ENCODE measurements at regions not wholly inside any gene's neighbourhood (a gene's known extent, or its start where the extent isn't known, plus 50 kb on each side); places are given as distances from the start of the nearest gene placed in this dataset.

- TF ChIP-seq CTCF (IDR thresholded peaks at IDR 0.05) = no peak
- no peak for TF ChIP-seq RORB (CRISPR knock-in tag; IDR thresholded peaks at IDR 0.05)
- no peak for TF ChIP-seq JUN (CRISPR knock-in tag; IDR thresholded peaks at IDR 0.05)
- TF ChIP-seq SP1 (CRISPR knock-in tag; conservative IDR thresholded peaks at IDR 0.05) = no peak
- TF ChIP-seq, protein P1, sequence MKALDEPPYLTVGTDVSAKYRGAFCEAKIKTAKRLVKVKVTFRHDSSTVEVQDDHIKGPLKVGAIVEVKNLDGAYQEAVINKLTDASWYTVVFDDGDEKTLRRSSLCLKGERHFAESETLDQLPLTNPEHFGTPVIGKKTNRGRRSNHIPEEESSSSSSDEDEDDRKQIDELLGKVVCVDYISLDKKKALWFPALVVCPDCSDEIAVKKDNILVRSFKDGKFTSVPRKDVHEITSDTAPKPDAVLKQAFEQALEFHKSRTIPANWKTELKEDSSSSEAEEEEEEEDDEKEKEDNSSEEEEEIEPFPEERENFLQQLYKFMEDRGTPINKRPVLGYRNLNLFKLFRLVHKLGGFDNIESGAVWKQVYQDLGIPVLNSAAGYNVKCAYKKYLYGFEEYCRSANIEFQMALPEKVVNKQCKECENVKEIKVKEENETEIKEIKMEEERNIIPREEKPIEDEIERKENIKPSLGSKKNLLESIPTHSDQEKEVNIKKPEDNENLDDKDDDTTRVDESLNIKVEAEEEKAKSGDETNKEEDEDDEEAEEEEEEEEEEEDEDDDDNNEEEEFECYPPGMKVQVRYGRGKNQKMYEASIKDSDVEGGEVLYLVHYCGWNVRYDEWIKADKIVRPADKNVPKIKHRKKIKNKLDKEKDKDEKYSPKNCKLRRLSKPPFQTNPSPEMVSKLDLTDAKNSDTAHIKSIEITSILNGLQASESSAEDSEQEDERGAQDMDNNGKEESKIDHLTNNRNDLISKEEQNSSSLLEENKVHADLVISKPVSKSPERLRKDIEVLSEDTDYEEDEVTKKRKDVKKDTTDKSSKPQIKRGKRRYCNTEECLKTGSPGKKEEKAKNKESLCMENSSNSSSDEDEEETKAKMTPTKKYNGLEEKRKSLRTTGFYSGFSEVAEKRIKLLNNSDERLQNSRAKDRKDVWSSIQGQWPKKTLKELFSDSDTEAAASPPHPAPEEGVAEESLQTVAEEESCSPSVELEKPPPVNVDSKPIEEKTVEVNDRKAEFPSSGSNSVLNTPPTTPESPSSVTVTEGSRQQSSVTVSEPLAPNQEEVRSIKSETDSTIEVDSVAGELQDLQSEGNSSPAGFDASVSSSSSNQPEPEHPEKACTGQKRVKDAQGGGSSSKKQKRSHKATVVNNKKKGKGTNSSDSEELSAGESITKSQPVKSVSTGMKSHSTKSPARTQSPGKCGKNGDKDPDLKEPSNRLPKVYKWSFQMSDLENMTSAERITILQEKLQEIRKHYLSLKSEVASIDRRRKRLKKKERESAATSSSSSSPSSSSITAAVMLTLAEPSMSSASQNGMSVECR (CRISPR knock-in tag; IDR thresholded peaks at IDR 0.05; ENCODE audit: borderline replicate concordance) = no peak
- TF ChIP-seq ZNF138 (CRISPR knock-in tag; conservative IDR thresholded peaks at IDR 0.05) = no peak
- TF ChIP-seq, protein P2, sequence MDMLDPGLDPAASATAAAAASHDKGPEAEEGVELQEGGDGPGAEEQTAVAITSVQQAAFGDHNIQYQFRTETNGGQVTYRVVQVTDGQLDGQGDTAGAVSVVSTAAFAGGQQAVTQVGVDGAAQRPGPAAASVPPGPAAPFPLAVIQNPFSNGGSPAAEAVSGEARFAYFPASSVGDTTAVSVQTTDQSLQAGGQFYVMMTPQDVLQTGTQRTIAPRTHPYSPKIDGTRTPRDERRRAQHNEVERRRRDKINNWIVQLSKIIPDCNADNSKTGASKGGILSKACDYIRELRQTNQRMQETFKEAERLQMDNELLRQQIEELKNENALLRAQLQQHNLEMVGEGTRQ (CRISPR knock-in tag; IDR thresholded peaks at IDR 0.05) = no peak
- TF ChIP-seq GRHL2 (CRISPR knock-in tag; IDR thresholded peaks at IDR 0.05; ENCODE audit: insufficient replicate concordance, severe bottlenecking) = no peak
- no peak for TF ChIP-seq ZNF396 (CRISPR knock-in tag; IDR thresholded peaks at IDR 0.05; ENCODE audit: borderline replicate concordance)
- TF ChIP-seq HMGXB4 (CRISPR knock-in tag; IDR thresholded peaks at IDR 0.05) = no peak
- TF ChIP-seq CREB1 (CRISPR knock-in tag; IDR thresholded peaks at IDR 0.05) = no peak
- TF ChIP-seq, protein P3, sequence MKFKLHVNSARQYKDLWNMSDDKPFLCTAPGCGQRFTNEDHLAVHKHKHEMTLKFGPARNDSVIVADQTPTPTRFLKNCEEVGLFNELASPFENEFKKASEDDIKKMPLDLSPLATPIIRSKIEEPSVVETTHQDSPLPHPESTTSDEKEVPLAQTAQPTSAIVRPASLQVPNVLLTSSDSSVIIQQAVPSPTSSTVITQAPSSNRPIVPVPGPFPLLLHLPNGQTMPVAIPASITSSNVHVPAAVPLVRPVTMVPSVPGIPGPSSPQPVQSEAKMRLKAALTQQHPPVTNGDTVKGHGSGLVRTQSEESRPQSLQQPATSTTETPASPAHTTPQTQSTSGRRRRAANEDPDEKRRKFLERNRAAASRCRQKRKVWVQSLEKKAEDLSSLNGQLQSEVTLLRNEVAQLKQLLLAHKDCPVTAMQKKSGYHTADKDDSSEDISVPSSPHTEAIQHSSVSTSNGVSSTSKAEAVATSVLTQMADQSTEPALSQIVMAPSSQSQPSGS (CRISPR knock-in tag; IDR thresholded peaks at IDR 0.05; ENCODE audit: borderline replicate concordance, low read depth) = no peak
Measured at GRCh38 chr4:144873226-144873990, 224.6 kb downstream of the ANAPC10 start.

Measured in WTC11 (cell line).